ENCODE measurements at regions not wholly inside any gene's neighbourhood (a gene's known extent, or its start where the extent isn't known, plus 50 kb on each side); places are given as distances from the start of the nearest gene placed in this dataset.

- TF ChIP-seq CTCF (IDR thresholded peaks at IDR 0.05; ENCODE audit: insufficient read depth, low read length) (no peak), POLR2AphosphoS5 (IDR thresholded peaks at IDR 0.05; ENCODE audit: low read depth) (no peak), REST (IDR thresholded peaks at IDR 0.05; ENCODE audit: insufficient replicate concordance, low read depth) (no peak), GABPA (IDR thresholded peaks at IDR 0.05; ENCODE audit: low read depth) (no peak), SPI1 (IDR thresholded peaks at IDR 0.05; ENCODE audit: borderline replicate concordance, low read depth) (no peak)
Observed at GRCh38 chr17:68782789-68783188, 172.4 kb downstream of the ABCA8 start.

Measured in HL-60 (cell line).